ENCODE measurements at regions not wholly inside any gene's neighbourhood (a gene's known extent, or its start where the extent isn't known, plus 50 kb on each side); places are given as distances from the start of the nearest gene placed in this dataset.

DNA sequence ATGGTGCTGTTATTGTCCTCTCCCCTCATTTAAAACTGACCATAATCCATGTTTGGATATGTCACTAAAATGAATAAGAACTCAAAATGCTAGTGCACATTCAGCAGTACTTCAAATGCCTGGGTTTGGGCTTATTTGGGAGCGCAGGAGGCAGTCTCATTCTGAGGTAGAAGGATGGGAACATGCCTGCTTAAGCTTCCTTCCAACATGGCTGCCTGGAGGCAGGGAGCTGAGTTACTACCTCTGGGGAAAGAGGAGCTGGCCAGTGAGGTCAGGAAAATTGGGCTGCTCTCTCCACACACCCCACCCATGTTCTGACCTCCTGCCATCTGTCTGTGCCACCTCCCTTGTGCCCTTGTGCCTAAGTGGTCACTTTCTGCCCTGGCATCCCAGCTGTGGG is 85.7 kb downstream of the PTPRS start:
- TF ChIP-seq YY1 (IDR thresholded peaks at IDR 0.05; ENCODE audit: low read depth, low read length) (peak; percentile 62; the same call in 1 of the 2 replicates), PHF8 (conservative IDR thresholded peaks at IDR 0.05; ENCODE audit: low read depth, low read length) (no peak), SIRT6 (IDR thresholded peaks at IDR 0.05; ENCODE audit: low read length) (no peak), SP2 (IDR thresholded peaks at IDR 0.05; ENCODE audit: low read length) (no peak)
- TF ChIP-seq, protein P1, sequence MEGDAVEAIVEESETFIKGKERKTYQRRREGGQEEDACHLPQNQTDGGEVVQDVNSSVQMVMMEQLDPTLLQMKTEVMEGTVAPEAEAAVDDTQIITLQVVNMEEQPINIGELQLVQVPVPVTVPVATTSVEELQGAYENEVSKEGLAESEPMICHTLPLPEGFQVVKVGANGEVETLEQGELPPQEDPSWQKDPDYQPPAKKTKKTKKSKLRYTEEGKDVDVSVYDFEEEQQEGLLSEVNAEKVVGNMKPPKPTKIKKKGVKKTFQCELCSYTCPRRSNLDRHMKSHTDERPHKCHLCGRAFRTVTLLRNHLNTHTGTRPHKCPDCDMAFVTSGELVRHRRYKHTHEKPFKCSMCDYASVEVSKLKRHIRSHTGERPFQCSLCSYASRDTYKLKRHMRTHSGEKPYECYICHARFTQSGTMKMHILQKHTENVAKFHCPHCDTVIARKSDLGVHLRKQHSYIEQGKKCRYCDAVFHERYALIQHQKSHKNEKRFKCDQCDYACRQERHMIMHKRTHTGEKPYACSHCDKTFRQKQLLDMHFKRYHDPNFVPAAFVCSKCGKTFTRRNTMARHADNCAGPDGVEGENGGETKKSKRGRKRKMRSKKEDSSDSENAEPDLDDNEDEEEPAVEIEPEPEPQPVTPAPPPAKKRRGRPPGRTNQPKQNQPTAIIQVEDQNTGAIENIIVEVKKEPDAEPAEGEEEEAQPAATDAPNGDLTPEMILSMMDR (IDR thresholded peaks at IDR 0.05; ENCODE audit: control extremely low read depth in 1 of 3, insufficient read depth in 1 of 3, low read depth in 1 of 3, low read length in 3 of 3) = no peak
- Histone ChIP-seq H3K27me3 (replicated peaks in 1 of 4; ENCODE audit: control insufficient read depth in 3 of 4, extremely low read depth in 1 of 4, insufficient read depth in 3 of 4, low read length in 3 of 4) (no peaks in the 10 kb centered on the region), H2BK20ac (ENCODE audit: low read length) (no peak overlapping the region), H2BK5ac (ENCODE audit: low read depth, low read length) (no peak overlapping the region), H3K14ac (ENCODE audit: insufficient read length) (no peak overlapping the region), H4K5ac (ENCODE audit: insufficient read length, low read depth, low read length) (no peak overlapping the region), H3K18ac (ENCODE audit: extremely low read depth, low read length) (no peak overlapping the region), H3K36me3 (ENCODE audit: control insufficient read depth in 2 of 4, insufficient read depth in 4 of 4, low read length in 3 of 4) (peaks cover 2 to 49% (median 22%) of the 10 kb centered on the region in 4 experiments; a peak in 6 of 8 replicates), H3K23me2 (ENCODE audit: low read depth, low read length) (no peaks in the 10 kb centered on the region), H3K4me3 (ENCODE audit: extremely low read depth in 1 of 4, insufficient read depth in 2 of 4, low read depth in 3 of 4, low read length in 4 of 4) (no peak overlapping the region), H2BK15ac (ENCODE audit: low read length) (no peak overlapping the region), H3K9me3 (ENCODE audit: insufficient read depth in 2 of 2, low read depth in 1 of 2, low read length in 1 of 2) (peaks cover 2 to 5% of the 10 kb centered on the region in 2 experiments; a peak in 2 of 4 replicates), H2BK120ac (replicated peaks; ENCODE audit: low read depth, low read length) (no peak overlapping the region), H3K27ac (ENCODE audit: low read depth, low read length) (no peak overlapping the region), H3K23ac (ENCODE audit: insufficient read length) (no peak overlapping the region), H4K20me1 (replicated peaks in 1 of 2; ENCODE audit: control insufficient read depth in 1 of 2, insufficient read depth in 2 of 2, low read length in 2 of 2) (no peaks in the 10 kb centered on the region), H3K4ac (replicated peaks; ENCODE audit: insufficient read length, low read depth, low read length) (no peak overlapping the region), H3K9ac (replicated peaks in 1 of 4; ENCODE audit: extremely low read depth in 1 of 4, low read depth in 3 of 4, low read length in 3 of 4) (no peak overlapping the region), H2AFZ (ENCODE audit: low read length) (no peak overlapping the region), H2AK5ac (ENCODE audit: low read depth, low read length) (no peak overlapping the region), H4K8ac (ENCODE audit: extremely low read depth, insufficient read depth, low read length) (no peak overlapping the region), H3K4me2 (ENCODE audit: insufficient read depth in 1 of 2, low read depth in 2 of 2, low read length in 2 of 2) (no peak overlapping the region), H3K56ac (replicated peaks; ENCODE audit: insufficient read length, low read depth, low read length) (no peak overlapping the region), H3K4me1 (replicated peaks in 1 of 4; ENCODE audit: control insufficient read depth in 3 of 4, insufficient read depth in 4 of 4, low read length in 3 of 4) (peaks cover 3 to 10% (median 7%) of the 10 kb centered on the region in 4 experiments; a peak in 6 of 7 replicates), H2BK12ac (ENCODE audit: low read depth, low read length) (no peak overlapping the region), H3K79me2 (ENCODE audit: control insufficient read depth in 1 of 2, insufficient read depth in 2 of 2, low read length in 2 of 2) (no peaks in the 10 kb centered on the region), H3K79me1 (ENCODE audit: low read depth, low read length) (peaks cover 2% of the 10 kb centered on the region; the same call in 1 of the 2 replicates), H4K91ac (replicated peaks; ENCODE audit: insufficient read length, low read length) (no peak overlapping the region)
- POLR2A ChIA-PET (ENCODE audit: partially characterized antibody) = interaction anchor here (0.6 kb wide), 1 partner anchor 167 kb away, joined by 3 read pairs; no protein-coding TSS in a partner anchor
- WGBS, 2 experiments (ENCODE audit: extremely low coverage in 1 of 2, insufficient coverage in 1 of 2, insufficient read length in 1 of 2, insufficient replicate concordance in 2 of 2, low coverage in 1 of 2, low lambda C conversion rate in 2 of 2, missing lambda C conversion rate in 1 of 2) = 100% methylated on average over 1 of the region's 1 CpG; no CpG with 5 or more reads in 1 of the 2 experiments
- no peak for DNase-seq (ENCODE audit: low read depth in 1 of 2, low spot score in 2 of 2)
- FAIRE-seq = no peak
- CTCF ChIA-PET (ENCODE audit: partially characterized antibody) = interaction anchor here (0.6 to 2.2 kb wide), 4 partner anchors 19 to 276 kb away, joined by 3 to 5 read pairs (median 3); no protein-coding TSS in a partner anchor

Data from H1 (cell line).